ENCODE measurements at regions not wholly inside any gene's neighbourhood (a gene's known extent, or its start where the extent isn't known, plus 50 kb on each side); places are given as distances from the start of the nearest gene placed in this dataset.
"Not testable (repeated sequence)": the region's sequence is repeated elsewhere in the genome, so short reads cannot be mapped to it uniquely, and the experiment has no call there.

GRCh38 chr1:174105086-174105485 lies 54.2 kb upstream of the RABGAP1L start:
- no peak for DNase-seq

- no peak for DNase-seq
These were observed 55.6 kb upstream of the RABGAP1L start for GRCh38 chr1:174103766-174104165.

GRCh38 chr1:174101976-174102375 lies 57.3 kb upstream of the RABGAP1L start:
- not testable (repeated sequence) for DNase-seq

- no peak for DNase-seq
These were observed 61.9 kb upstream of the RABGAP1L start for GRCh38 chr1:174097426-174097825.

GRCh38 chr1:174093789-174094188 lies 65.5 kb upstream of the RABGAP1L start:
- DNase-seq = not testable (repeated sequence)

GRCh38 chr1:174090471-174090870 lies 68.3 kb upstream of the RC3H1 start:
- DNase-seq = peak; percentile 13

GRCh38 chr1:174080819-174081218 lies 58.7 kb upstream of the RC3H1 start:
- DNase-seq = no peak

- no peak for DNase-seq
These were observed 57.6 kb upstream of the RC3H1 start for GRCh38 chr1:174079796-174080195.

GRCh38 chr1:174078916-174079315 lies 56.8 kb upstream of the RC3H1 start:
- DNase-seq = not testable (repeated sequence)

GRCh38 chr1:174077749-174078490 lies 55.8 kb upstream of the RC3H1 start:
- DNase-seq = no peak

GRCh38 chr1:174075245-174075692 lies 53.1 kb upstream of the RC3H1 start:
- no peak for DNase-seq

GRCh38 chr1:174074757-174075156 lies 52.6 kb upstream of the RC3H1 start:
- DNase-seq = no peak

- no peak for DNase-seq
These were observed 50.4 kb upstream of the RC3H1 start for GRCh38 chr1:174072581-174072980.

All from NCI-H524 treated with DMSO at 0.1 percent for 48 hours (cell line).